ENCODE measurements at regions not wholly inside any gene's neighbourhood (a gene's known extent, or its start where the extent isn't known, plus 50 kb on each side); places are given as distances from the start of the nearest gene placed in this dataset.
A peak's percentile ranks its signal among the peaks of the same experiment; 100 is the strongest.
"Not testable (repeated sequence)": the region's sequence is repeated elsewhere in the genome, so short reads cannot be mapped to it uniquely, and the experiment has no call there.

- not testable (repeated sequence) for DNase-seq
Observed at GRCh38 chr16:88188171-88188895, 194.4 kb upstream of the ZNF469 start.

GRCh38 chr16:88190592-88191095, 192.1 kb upstream of the ZNF469 start:
- DNase-seq, result not testable (repeated sequence)

GRCh38 chr16:88191168-88191567, 191.6 kb upstream of the ZNF469 start:
- DNase-seq, result not testable (repeated sequence)

- DNase-seq, result no peak
Observed at GRCh38 chr16:88192601-88193000, 190.2 kb upstream of the ZNF469 start.

- DNase-seq, result peak; percentile 55
Observed at GRCh38 chr16:88193706-88194396, 188.9 kb upstream of the ZNF469 start.

- DNase-seq, result no peak
Observed at GRCh38 chr16:88194397-88195268, 188.1 kb upstream of the ZNF469 start.

GRCh38 chr16:88195269-88195705, 187.5 kb upstream of the ZNF469 start:
- no peak for DNase-seq

GRCh38 chr16:88195911-88196465, 186.8 kb upstream of the ZNF469 start:
- no peak for DNase-seq

- no peak for DNase-seq
Observed at GRCh38 chr16:88196471-88197400, 186.0 kb upstream of the ZNF469 start.

GRCh38 chr16:88197481-88198456, 185.0 kb upstream of the ZNF469 start:
- DNase-seq, result no peak

- DNase-seq, result not testable (repeated sequence)
Observed at GRCh38 chr16:88198457-88199295, 184.1 kb upstream of the ZNF469 start.

GRCh38 chr16:88199296-88200153, 183.2 kb upstream of the ZNF469 start:
- not testable (repeated sequence) for DNase-seq

- not testable (repeated sequence) for DNase-seq
Observed at GRCh38 chr16:88200154-88200895, 182.4 kb upstream of the ZNF469 start.

- no peak for DNase-seq
Observed at GRCh38 chr16:88200896-88201185, 181.9 kb upstream of the ZNF469 start.

GRCh38 chr16:88201611-88202010, 181.1 kb upstream of the ZNF469 start:
- not testable (repeated sequence) for DNase-seq

GRCh38 chr16:88202207-88202745, 180.5 kb upstream of the ZNF469 start:
- DNase-seq, result no peak

- not testable (repeated sequence) for DNase-seq
Observed at GRCh38 chr16:88202856-88203681, 179.7 kb upstream of the ZNF469 start.

Measured in activated CD4-positive, alpha-beta T cell treated with anti-CD3 and anti-CD28 coated beads, Interleukin-10, Interleukin-2, amounts not matched to agents 100 ng/mL and 50 ng/mL, durations not matched to agents 16 hours and 8 hours (primary cell).